BE2C (cell line): ENCODE measurements at regions not wholly inside any gene's neighbourhood (a gene's known extent, or its start where the extent isn't known, plus 50 kb on each side); places are given as distances from the start of the nearest gene placed in this dataset.

Experiments used
- DNase-seq: peaks from one replicate; pipeline ENCODE4 v3.0.0-alpha.2; 2020
- H3K27me3 ChIP-seq: fragments of 250-450 bp; sonication (Bioruptor Pico); 2 replicates; pipeline ENCODE4 v1.5.1; 2020; ENCODE audit warnings: mild to moderate bottlenecking
- H3K36me3 ChIP-seq: fragments of 250-450 bp; sonication (Bioruptor Pico); 2 replicates; pipeline ENCODE4 v1.5.1; 2020; ENCODE audit warnings: mild to moderate bottlenecking
- H3K4me1 ChIP-seq: fragments of 250-450 bp; sonication (Bioruptor Pico); 2 replicates; pipeline ENCODE4 v1.5.1; 2020
- H3K4me3 ChIP-seq: 2 replicates; pipeline ENCODE4 v1.5.1; 2011; ENCODE audit warnings: low read depth, low read length
- H3K9me3 ChIP-seq: fragments of 250-450 bp; sonication (Bioruptor Pico); 2 replicates; pipeline ENCODE4 v1.5.1; 2020
- CTCF ChIP-seq: IDR thresholded peaks from 2 replicates; pipeline ENCODE4 v1.5.1; 2012; ENCODE audit warnings: mild to moderate bottlenecking, low read depth, low read length

GRCh38 chr1:61588736-61589672 is 135.9 kb downstream of the TM2D1 start:
- no peaks in the 10 kb centered on the region for H3K9me3 ChIP-seq
- no peaks in the 10 kb centered on the region for H3K27me3 ChIP-seq
- no peak overlapping the region for H3K4me3 ChIP-seq
- no peaks in the 10 kb centered on the region for H3K36me3 ChIP-seq
- no peaks in the 10 kb centered on the region for H3K4me1 ChIP-seq
- TF ChIP-seq CTCF = peak; percentile 83
- peak; percentile 67 for DNase-seq

DNA sequence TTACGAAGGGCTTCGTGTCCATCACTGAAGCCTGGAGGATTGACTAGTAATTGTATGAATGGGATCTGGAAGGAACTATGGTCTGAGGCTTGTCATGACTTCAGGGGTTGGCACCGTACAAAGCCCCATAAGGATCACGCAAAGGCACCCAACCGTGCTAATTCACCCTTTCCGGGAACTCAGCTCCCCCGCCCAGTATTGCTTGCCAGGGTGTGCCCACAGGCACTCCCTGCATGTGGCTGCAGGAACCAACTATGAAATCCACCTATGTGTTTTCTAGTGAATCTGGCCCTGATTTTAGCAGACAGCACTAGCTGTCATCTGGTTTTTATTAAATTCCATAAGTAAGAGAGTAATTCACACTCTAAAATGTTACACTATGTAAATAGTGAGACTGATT is 139.2 kb downstream of the TM2D1 start:
- no peaks in the 10 kb centered on the region for H3K27me3 ChIP-seq
- TF ChIP-seq CTCF = no peak

GRCh38 chr1:61583703-61584102 is 141.2 kb downstream of the TM2D1 start:
- no peaks in the 10 kb centered on the region for H3K9me3 ChIP-seq
- H3K27me3 ChIP-seq = no peaks in the 10 kb centered on the region
- no peak for DNase-seq
- no peak overlapping the region for H3K4me3 ChIP-seq
- no peak for TF ChIP-seq CTCF
- no peaks in the 10 kb centered on the region for H3K36me3 ChIP-seq
- no peaks in the 10 kb centered on the region for H3K4me1 ChIP-seq

More for the DNA sequence above, 139.2 kb downstream of the TM2D1 start:
- H3K9me3 ChIP-seq = no peaks in the 10 kb centered on the region
- no peak for DNase-seq
- H3K36me3 ChIP-seq = no peaks in the 10 kb centered on the region
- no peaks in the 10 kb centered on the region for H3K4me1 ChIP-seq
- no peak overlapping the region for H3K4me3 ChIP-seq

GRCh38 chr1:61581251-61581650 is 143.7 kb downstream of the TM2D1 start:
- Histone ChIP-seq H3K36me3 (no peaks in the 10 kb centered on the region), H3K4me3 (no peak overlapping the region), H3K4me1 (no peaks in the 10 kb centered on the region), H3K27me3 (no peaks in the 10 kb centered on the region), H3K9me3 (no peaks in the 10 kb centered on the region)
- DNase-seq = no peak
- TF ChIP-seq CTCF = no peak

DNA sequence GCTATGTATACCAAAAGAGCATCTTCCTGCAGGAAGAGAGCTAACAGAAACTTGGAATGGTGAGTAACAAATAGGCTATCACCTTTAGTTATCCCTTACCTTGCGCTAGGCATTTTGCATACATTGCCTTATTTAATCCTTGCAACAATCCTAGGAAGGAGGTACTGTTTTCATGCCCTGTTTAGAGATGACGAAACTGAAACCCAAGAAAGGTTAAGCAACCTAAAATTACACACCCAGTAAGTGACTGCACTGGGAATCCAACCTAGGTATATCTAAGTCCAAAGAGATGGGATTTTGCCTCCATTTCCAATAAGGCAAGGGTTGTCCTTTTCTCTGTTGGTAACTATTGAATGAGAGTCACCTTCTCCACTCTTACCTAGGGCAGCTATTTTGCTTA is 144.5 kb downstream of the TM2D1 start:
- Histone ChIP-seq H3K4me1 (no peaks in the 10 kb centered on the region), H3K4me3 (no peak overlapping the region), H3K36me3 (no peaks in the 10 kb centered on the region), H3K27me3 (no peaks in the 10 kb centered on the region), H3K9me3 (no peaks in the 10 kb centered on the region)
- DNase-seq = no peak
- no peak for TF ChIP-seq CTCF

DNA sequence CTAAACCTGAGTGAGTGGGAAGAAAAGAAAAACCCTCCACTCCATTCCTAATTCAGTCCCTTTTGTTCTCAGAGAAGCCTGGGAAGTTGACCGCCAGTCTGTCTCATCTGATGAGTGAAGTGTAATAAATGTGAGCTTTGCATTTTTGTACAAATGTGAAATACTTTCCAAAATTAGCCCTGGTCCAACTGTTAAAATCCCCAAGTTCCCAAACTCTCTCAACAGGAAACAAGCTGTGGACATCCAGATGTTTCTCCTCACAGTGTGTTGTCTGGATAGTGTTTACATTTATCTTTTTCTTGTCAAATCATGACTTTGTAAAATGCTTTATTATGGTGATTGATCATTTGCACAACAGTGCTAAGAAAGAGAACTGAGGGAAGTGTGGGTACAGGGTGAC is 145.1 kb downstream of the TM2D1 start:
- no peak for TF ChIP-seq CTCF
- Histone ChIP-seq H3K4me3 (no peak overlapping the region), H3K27me3 (no peaks in the 10 kb centered on the region), H3K4me1 (no peaks in the 10 kb centered on the region), H3K36me3 (no peaks in the 10 kb centered on the region), H3K9me3 (no peaks in the 10 kb centered on the region)
- DNase-seq = no peak
